Right lobe of liver (tissue), 6 donors: ENCODE measurements at regions not wholly inside any gene's neighbourhood (a gene's known extent, or its start where the extent isn't known, plus 50 kb on each side); places are given as distances from the start of the nearest gene placed in this dataset.

Experiments
- ATAC-seq, 4 donors: fragments of 200-7000 bp; cut with Tn5 transposase; one replicate each; pipeline ENCODE4 v1.9.1; 2020; ENCODE audit warnings: mild to moderate bottlenecking in 4 of 4, moderate library complexity in 4 of 4
- DNase-seq, 3 donors: peaks; one replicate each; pipeline ENCODE4 v3.0.0-alpha.2; 2020
- H3K27ac ChIP-seq, 3 donors: fragments of 200-600 bp; one replicate each; pipeline ENCODE4 v1.8.0; 2022
- H3K27me3 ChIP-seq, 2 donors: fragments of 200-600 bp; one replicate each; pipeline ENCODE4 v1.8.0; 2022
- H3K36me3 ChIP-seq, 4 donors: fragments of 200-600 bp; sonication (generic) in 1 of 4; one replicate each; pipeline versions ENCODE4 v1.5.1 to v1.8.0; 2017 to 2022; ENCODE audit warnings: control low read depth in 1 of 4
- H3K4me1 ChIP-seq, 4 donors: fragments of 200-600 bp; sonication (generic) in 1 of 4; one replicate each; pipeline versions ENCODE4 v1.5.1 to v1.8.0; 2017 to 2022; ENCODE audit warnings: control low read depth in 1 of 4
- H3K4me3 ChIP-seq, 3 donors: fragments of 200-600 bp; one replicate each; pipeline ENCODE4 v1.8.0; 2022
- H3K9me3 ChIP-seq, 4 donors: fragments of 200-600 bp; sonication (generic) in 1 of 4; one replicate each; pipeline versions ENCODE4 v1.5.1 to v1.8.0; 2017 to 2022; ENCODE audit warnings: control low read depth in 1 of 4
- POLR2A ChIP-seq: fragments of 450-650 bp; IDR thresholded peaks from one replicate; pipeline ENCODE4 v1.6.1; 2017; ENCODE audit warnings: antibody characterized with exemption, mild to moderate bottlenecking
- WGBS: methylation state at CpG from one replicate; pipeline ENCODE4 v1.1.6; 2018; ENCODE audit warnings: low coverage, low lambda C conversion rate; ENCODE audit not compliant: insufficient coverage; ENCODE audit errors: missing lambda C conversion rate; 5-methylcytosine and 5-hydroxymethylcytosine counted together
- intact Hi-C, 2 donors: fragments of 100-400 bp; cut with DNase I; formaldehyde crosslinking; loops; one replicate each; pipeline versions ENCODE4 v1.11.2 to v1.14.1; 2022
- TF ChIP-seq, protein P1 (sequence below), 4 donors: fragments of 200-600 bp in 3 of 4; fragments of 450-650 bp in 1 of 4; IDR thresholded peaks; one replicate each; pipeline versions ENCODE4 v1.5.1 to v1.8.0; 2016 to 2022; ENCODE audit warnings: antibody characterized with exemption in 4 of 4, mild to moderate bottlenecking in 2 of 4
- donor health status: DM: no; HTN: yes; CAD: no.
- donor health status: DM: no; HTN: no; CAD: no.
- donor health status: DM: no; HTN: no; CAD: no.
- donor health status: DM: no; HTN: yes; CAD: no.
- donor health status: DM: no; HTN: yes; CAD: no.

DNA sequence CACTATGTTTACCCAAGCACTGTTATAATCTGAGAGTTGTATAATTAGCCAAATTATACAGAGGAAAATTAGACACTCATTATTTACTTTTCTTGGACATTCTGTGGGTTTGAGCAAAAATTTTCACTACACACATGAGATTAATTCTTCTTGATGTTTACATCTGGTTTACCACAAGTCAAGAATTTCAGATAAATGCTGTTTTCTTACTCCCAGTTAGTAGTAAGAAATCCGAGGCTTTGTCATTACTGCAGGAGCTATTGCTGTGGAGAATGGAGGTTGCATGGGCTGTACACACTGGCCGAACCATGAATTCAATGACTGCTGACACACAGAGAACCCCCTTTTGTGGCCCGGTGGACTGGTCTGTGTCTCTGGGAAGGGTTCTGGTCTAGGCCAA lies 207.7 kb upstream of the CFAP20DC start:
- Histone ChIP-seq H3K4me1 (no peaks in the 10 kb centered on the region), H3K9me3 (no peaks in the 10 kb centered on the region), H3K27ac (no peak overlapping the region), H3K36me3 (no peaks in the 10 kb centered on the region), H3K4me3 (no peak overlapping the region), H3K27me3 (no peaks in the 10 kb centered on the region)
- 80% methylated on average over 1 of the region's 3 CpGs for WGBS
- no peak for TF ChIP-seq POLR2A
- TF ChIP-seq, protein P1, sequence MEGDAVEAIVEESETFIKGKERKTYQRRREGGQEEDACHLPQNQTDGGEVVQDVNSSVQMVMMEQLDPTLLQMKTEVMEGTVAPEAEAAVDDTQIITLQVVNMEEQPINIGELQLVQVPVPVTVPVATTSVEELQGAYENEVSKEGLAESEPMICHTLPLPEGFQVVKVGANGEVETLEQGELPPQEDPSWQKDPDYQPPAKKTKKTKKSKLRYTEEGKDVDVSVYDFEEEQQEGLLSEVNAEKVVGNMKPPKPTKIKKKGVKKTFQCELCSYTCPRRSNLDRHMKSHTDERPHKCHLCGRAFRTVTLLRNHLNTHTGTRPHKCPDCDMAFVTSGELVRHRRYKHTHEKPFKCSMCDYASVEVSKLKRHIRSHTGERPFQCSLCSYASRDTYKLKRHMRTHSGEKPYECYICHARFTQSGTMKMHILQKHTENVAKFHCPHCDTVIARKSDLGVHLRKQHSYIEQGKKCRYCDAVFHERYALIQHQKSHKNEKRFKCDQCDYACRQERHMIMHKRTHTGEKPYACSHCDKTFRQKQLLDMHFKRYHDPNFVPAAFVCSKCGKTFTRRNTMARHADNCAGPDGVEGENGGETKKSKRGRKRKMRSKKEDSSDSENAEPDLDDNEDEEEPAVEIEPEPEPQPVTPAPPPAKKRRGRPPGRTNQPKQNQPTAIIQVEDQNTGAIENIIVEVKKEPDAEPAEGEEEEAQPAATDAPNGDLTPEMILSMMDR (IDR thresholded peaks at IDR 0.05), result no peak
- intact Hi-C loops, result no loop called here
- DNase-seq (no peak), ATAC-seq (no peak)

DNA sequence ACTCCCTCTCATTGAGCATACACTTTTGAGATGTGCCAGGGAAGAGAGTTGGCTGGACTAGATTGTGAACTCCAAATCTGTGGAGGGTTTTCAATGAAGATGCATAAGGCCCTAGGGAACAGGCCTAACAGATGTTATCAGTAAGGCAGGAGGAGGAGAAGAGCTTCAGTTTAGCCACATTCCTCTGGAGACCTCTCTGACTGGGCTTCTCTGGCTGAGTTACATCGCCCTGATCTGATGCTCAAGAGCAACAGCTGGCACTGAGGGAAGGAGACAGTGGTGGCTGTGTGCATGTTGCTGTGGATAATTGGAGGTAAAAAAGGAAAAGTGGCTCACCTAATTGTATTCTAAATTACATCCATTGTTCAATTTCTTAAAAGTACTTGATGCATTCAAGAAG lies 206.4 kb upstream of the CFAP20DC start:
- H3K4me1 ChIP-seq, result no peaks in the 10 kb centered on the region
- no peak for DNase-seq
- no peaks in the 10 kb centered on the region for H3K9me3 ChIP-seq
- no peaks in the 10 kb centered on the region for H3K27me3 ChIP-seq
- no peak overlapping the region for H3K27ac ChIP-seq
- H3K4me3 ChIP-seq, result no peak overlapping the region
- 86% methylated on average over 1 of the region's 1 CpG for WGBS
- TF ChIP-seq POLR2A, result no peak
- TF ChIP-seq, protein P1 (IDR thresholded peaks at IDR 0.05), result no peak
- H3K36me3 ChIP-seq, result no peaks in the 10 kb centered on the region
- no peak for ATAC-seq
- intact Hi-C loops, result no loop called here

DNA sequence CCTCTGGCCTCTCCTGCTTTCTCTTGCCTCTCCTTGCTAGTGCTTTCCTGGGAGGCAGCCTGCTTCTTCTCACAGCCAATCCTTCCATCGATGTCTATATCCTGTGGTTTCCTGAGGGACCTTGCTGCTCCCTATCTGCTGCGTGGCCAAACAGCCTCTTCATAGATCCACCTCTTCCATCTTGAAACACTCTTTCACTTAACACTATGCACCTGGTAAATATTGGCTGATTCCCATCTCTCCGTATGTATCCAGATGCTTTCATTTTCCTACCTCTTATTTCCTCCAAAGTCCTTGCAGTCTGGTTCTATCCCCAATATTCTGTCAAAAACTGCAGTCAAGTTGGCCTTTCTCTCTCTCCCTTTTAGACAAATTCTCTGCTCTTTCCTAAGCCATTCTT lies 205.2 kb upstream of the CFAP20DC start:
- ATAC-seq (no peak), DNase-seq (no peak)
- Histone ChIP-seq H3K4me3 (no peak overlapping the region), H3K36me3 (no peaks in the 10 kb centered on the region), H3K4me1 (no peaks in the 10 kb centered on the region), H3K27me3 (no peaks in the 10 kb centered on the region), H3K9me3 (no peaks in the 10 kb centered on the region), H3K27ac (no peak overlapping the region)
- TF ChIP-seq POLR2A, result no peak
- TF ChIP-seq, protein P1 (IDR thresholded peaks at IDR 0.05), result no peak
- intact Hi-C loops, result no loop called here
- WGBS, result 87% methylated on average over 3 of the region's 3 CpGs

DNA sequence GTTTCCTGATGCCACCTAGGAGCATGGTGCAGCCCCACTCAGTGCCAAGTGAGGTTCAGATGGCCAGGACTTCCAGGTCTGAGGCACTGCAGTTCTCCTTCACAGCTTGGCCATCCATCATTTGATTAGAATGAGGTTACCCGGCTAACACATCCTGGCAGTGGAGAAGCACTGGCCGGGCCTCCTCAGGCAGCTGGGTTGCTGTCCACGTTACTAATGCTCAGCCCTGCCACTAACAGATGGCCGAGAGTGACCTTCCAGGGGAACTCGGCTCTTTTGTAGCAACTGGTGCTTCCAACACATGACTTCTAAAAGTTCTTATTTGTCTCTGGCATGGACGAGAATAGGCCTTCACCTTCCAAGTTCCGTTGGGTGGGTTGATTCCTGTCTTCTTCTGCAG lies 204.6 kb upstream of the CFAP20DC start:
- no peak for DNase-seq
- 20% methylated on average over 1 of the region's 7 CpGs for WGBS

More for the DNA sequence above, 204.6 kb upstream of the CFAP20DC start:
- Histone ChIP-seq H3K4me3 (no peak overlapping the region), H3K27me3 (no peaks in the 10 kb centered on the region), H3K27ac (no peak overlapping the region), H3K9me3 (no peaks in the 10 kb centered on the region), H3K4me1 (no peaks in the 10 kb centered on the region), H3K36me3 (no peaks in the 10 kb centered on the region)
- no peak for ATAC-seq
- TF ChIP-seq, protein P1 (IDR thresholded peaks at IDR 0.05), result no peak
- TF ChIP-seq POLR2A, result no peak
- intact Hi-C loops, result no loop called here
